Fibroblast of pulmonary artery (primary cell): ENCODE measurements at regions not wholly inside any gene's neighbourhood (a gene's known extent, or its start where the extent isn't known, plus 50 kb on each side); places are given as distances from the start of the nearest gene placed in this dataset.

ENCODE experiments used
- DNase-seq: peaks from one replicate; pipeline ENCODE4 v3.0.0-alpha.2; 2010; ENCODE audit warnings: low read depth
- H3K4me3 ChIP-seq: replicated peaks from 2 replicates; pipeline ENCODE4 v1.5.1; 2011; ENCODE audit warnings: low read depth, mild to moderate bottlenecking, control low read depth, low read length, moderate library complexity
- TF ChIP-seq, protein P1 (sequence below): IDR thresholded peaks from 2 replicates; pipeline ENCODE4 v1.5.1; 2011; ENCODE audit warnings: mild to moderate bottlenecking, control low read depth, low read length, inconsistent platforms; ENCODE audit errors: missing control alignments

DNA sequence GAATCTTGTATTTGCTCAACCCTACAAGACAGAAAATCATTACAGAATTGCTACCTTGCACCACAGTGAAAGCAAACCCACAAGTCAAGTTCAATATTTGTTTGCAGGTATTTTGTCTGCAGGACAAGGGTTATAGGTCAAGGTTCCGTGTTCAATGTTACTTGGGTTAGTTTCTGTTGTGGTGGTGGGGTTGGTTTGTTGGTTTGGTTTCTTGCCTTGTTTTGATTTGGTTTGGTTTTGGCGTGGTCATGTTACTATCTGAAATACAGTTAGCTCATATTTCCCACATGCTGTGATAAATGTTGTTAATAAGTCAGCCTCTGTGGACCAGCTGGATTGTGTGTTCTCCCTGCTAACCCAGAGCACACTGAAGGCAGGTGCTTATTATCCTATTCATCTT lies 75.6 kb upstream of the INSIG1 start:
- TF ChIP-seq, protein P1, sequence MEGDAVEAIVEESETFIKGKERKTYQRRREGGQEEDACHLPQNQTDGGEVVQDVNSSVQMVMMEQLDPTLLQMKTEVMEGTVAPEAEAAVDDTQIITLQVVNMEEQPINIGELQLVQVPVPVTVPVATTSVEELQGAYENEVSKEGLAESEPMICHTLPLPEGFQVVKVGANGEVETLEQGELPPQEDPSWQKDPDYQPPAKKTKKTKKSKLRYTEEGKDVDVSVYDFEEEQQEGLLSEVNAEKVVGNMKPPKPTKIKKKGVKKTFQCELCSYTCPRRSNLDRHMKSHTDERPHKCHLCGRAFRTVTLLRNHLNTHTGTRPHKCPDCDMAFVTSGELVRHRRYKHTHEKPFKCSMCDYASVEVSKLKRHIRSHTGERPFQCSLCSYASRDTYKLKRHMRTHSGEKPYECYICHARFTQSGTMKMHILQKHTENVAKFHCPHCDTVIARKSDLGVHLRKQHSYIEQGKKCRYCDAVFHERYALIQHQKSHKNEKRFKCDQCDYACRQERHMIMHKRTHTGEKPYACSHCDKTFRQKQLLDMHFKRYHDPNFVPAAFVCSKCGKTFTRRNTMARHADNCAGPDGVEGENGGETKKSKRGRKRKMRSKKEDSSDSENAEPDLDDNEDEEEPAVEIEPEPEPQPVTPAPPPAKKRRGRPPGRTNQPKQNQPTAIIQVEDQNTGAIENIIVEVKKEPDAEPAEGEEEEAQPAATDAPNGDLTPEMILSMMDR = no peak
- no peak overlapping the region for H3K4me3 ChIP-seq
- no peak for DNase-seq

DNA sequence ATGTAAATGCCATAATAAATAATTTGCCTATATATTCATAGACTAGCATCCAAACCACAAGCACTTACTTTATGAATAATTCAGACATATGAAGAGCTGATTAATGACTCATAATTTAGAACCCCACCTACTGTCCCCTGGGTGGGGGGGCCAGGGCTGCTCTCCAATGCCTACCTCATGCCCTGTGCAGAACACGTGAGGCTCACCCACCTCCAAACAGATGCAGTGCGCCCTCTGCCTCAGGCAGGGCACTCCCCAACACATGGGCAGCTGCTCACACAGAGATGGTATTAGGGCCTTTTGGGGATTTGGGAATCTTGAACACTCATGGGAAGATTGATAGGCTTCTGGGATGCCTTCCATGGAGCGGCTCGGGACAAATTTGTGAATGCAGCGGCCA lies 75.1 kb upstream of the INSIG1 start:
- no peak for DNase-seq
- no peak overlapping the region for H3K4me3 ChIP-seq
- TF ChIP-seq, protein P1 = no peak

DNA sequence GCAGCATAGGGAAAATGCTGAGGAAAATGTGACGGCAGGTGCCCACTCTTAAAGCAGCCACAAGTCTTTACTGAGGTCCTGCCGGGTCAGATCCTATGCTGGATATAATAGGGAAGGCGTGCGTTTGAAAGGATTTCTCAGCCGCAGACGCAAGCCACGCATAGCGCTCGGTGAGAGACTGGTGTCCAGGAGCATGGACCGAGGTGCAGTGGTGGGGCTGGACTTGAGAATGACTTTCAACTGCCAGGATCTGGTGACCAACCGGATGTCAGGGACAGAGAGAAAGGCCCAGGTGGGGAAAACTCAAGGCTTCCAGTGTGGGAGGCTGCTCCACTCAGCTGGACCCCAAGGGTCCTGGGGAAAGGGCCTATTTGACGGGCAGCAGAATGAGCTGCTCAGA lies 74.7 kb upstream of the INSIG1 start:
- H3K4me3 ChIP-seq = no peak overlapping the region
- no peak for DNase-seq
- TF ChIP-seq, protein P1 = no peak

DNA sequence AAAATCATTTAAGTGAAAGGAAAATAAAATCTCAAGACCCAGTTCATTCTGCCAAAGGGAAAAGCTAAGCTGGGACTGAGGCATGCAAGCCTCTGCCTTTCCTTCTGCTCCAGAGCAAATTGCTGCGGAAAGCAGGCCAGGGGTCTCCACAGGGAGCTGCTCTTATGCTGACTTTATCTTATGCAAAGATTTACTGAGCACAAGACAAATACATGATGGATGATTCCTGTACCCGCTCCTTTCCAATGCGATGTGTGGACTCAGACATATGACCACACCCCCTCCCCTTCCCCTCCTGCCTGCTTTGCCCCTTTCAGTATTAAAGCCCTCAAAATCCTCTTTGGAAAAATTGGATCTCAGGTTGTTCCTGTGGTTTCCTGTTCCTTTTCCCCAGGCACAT lies 74.2 kb upstream of the INSIG1 start:
- no peak overlapping the region for H3K4me3 ChIP-seq
- TF ChIP-seq, protein P1 = no peak
- DNase-seq = no peak

DNA sequence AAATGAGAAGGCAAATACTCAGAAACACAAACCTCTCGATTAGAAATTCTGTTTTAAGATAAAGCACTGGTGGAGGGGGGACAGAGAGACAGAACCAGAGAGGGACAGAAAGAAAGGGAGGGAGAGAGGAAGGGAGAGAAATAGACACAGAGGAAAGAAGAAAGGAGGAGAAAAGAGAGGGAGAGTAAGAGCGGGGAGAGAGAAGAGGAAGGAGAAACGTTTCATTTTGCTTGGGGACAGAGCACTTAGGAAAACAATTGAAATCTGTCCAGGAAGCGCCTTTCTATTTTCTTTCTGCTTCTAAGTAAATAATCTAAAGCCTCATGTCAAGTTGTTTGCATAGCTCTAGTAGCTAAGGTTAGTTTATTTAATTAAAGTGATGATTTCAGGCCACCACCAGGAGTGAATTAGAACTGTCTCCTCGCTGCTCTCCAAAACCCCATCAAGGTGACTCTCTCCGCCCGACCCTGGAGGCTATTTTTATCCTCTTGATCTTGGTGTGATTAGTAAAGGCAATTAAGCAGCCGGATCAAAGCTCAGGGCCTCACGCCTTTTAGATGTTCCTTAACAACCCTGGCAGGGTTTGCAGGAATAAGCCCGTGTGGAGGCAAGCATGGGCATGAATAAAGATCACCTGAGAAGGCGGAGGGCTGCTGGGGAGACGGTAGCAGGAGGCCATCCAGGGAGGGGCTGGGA lies 73.4 kb upstream of the INSIG1 start:
- TF ChIP-seq, protein P1 = no peak
- no peak for DNase-seq
- no peak overlapping the region for H3K4me3 ChIP-seq

DNA sequence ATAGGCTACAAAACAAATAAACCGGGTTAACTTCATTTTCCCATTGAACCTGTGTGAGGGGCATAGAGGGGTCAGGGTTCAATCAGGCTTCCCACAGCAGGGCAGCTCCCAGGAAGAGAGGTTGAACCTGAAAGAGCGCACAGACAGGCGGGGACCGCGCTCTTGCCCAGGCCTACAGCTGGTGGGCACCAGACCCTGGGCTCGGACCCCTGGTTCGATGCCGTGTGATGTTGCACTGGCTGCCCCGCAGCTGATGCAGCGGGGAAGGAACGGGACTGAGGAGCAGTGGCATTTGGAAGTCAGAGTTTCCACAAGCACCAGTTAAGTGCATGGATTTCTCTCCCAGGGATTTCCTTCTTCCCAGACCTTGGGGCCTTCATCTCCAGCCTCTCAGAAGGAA lies 72.6 kb upstream of the INSIG1 start:
- TF ChIP-seq, protein P1 = no peak
- no peak for DNase-seq
- H3K4me3 ChIP-seq = no peak overlapping the region

DNA sequence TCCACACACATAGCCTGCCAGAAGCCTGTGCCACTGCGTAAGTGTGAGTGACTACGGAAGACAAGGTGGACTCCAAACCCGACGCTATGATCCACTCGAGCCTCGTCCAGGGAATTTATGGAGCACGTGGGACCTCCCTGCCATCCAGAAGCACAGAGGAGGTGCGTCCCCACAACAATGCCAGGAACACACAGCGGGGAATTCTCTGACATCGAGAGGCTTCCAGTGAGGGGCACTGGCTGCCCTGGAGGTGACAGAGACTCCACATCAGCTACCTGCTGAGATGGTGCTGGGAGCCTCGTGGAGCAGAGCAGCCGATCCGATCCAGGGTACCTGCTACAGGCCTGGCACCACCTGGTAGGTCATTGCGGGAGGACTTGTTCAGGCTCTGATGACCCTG lies 72.2 kb upstream of the INSIG1 start:
- TF ChIP-seq, protein P1 = no peak
- no peak overlapping the region for H3K4me3 ChIP-seq
- no peak for DNase-seq
